OCI-LY3 (cell line): ENCODE measurements at regions not wholly inside any gene's neighbourhood (a gene's known extent, or its start where the extent isn't known, plus 50 kb on each side); places are given as distances from the start of the nearest gene placed in this dataset.

ENCODE experiments used
- H2AFZ ChIP-seq: fragments of 200-600, 300-600 bp; shearing (Covaris generic); 2 replicates; pipeline ENCODE4 v1.6.0; 2014; ENCODE audit warnings: antibody characterized with exemption, low read depth, low read length
- H3K27ac ChIP-seq: fragments of 200-600, 300-600 bp; sonication (generic); 2 replicates; pipeline ENCODE4 v1.5.1; 2014; ENCODE audit warnings: mild to moderate bottlenecking, low read length, moderate library complexity, mixed read lengths
- H3K27me3 ChIP-seq: fragments of 200-600, 300-600 bp; sonication (generic); 2 replicates; pipeline ENCODE4 v1.6.1; 2014; ENCODE audit warnings: low read depth, low read length, mixed read lengths
- H3K36me3 ChIP-seq: fragments of 200-600, 300-600 bp; sonication (generic); replicated peaks from 2 replicates; pipeline ENCODE3; 2014; ENCODE audit warnings: low read depth, low read length, mixed read lengths
- H3K4me1 ChIP-seq: fragments of 300-600, 200-600 bp; sonication (generic); 2 replicates; pipeline ENCODE4 v1.6.1; 2014; ENCODE audit warnings: low read length, mixed read lengths
- H3K4me2 ChIP-seq: fragments of 200-600, 300-600 bp; sonication (generic); 2 replicates; pipeline ENCODE4 v1.6.1; 2014; ENCODE audit warnings: low read length, mixed read lengths
- H3K4me3 ChIP-seq: fragments of 300-600, 200-600 bp; sonication (generic); 2 replicates; pipeline ENCODE4 v1.5.1; 2014; ENCODE audit warnings: antibody characterized with exemption, mild to moderate bottlenecking, low read length, moderate library complexity
- H3K79me2 ChIP-seq: fragments of 300-600, 200-600 bp; shearing (Covaris generic); 2 replicates; pipeline ENCODE4 v1.6.1; 2014; ENCODE audit warnings: mild to moderate bottlenecking, low read length, mixed read lengths
- H3K9ac ChIP-seq: fragments of 300-600, 200-600 bp; shearing (Covaris generic); 2 replicates; pipeline ENCODE4 v1.6.0; 2014; ENCODE audit warnings: mild to moderate bottlenecking, low read length, moderate library complexity
- H3K9me3 ChIP-seq: fragments of 200-600, 300-600 bp; shearing (Covaris generic); 2 replicates; pipeline ENCODE4 v1.6.1; 2014; ENCODE audit warnings: low read length, mixed read lengths; ENCODE audit not compliant: insufficient read depth
- H4K20me1 ChIP-seq: fragments of 200-600, 300-600 bp; sonication (generic); 2 replicates; pipeline ENCODE4 v1.6.1; 2016; ENCODE audit warnings: low read length, mixed read lengths; ENCODE audit not compliant: insufficient read depth
- CTCF ChIP-seq: fragments of 200-600, 300-600 bp; sonication (generic); IDR thresholded peaks from 2 replicates; pipeline ENCODE4 v1.5.1; 2014; ENCODE audit warnings: antibody characterized with exemption, low read length, low read depth
- EZH2phosphoT487 ChIP-seq: fragments of 200-600 bp; shearing (Covaris generic); IDR thresholded peaks from 2 replicates; pipeline ENCODE4 v1.6.1; 2018; ENCODE audit warnings: antibody characterized with exemption, mixed run types, low read depth

- Histone ChIP-seq H3K4me3 (no peak overlapping the region), H3K36me3 (no peaks in the 10 kb centered on the region), H3K79me2 (no peaks in the 10 kb centered on the region), H3K27ac (no peak overlapping the region), H2AFZ (no peak overlapping the region), H3K9me3 (no peaks in the 10 kb centered on the region), H4K20me1 (no peaks in the 10 kb centered on the region), H3K27me3 (no peaks in the 10 kb centered on the region), H3K9ac (no peak overlapping the region), H3K4me1 (no peaks in the 10 kb centered on the region), H3K4me2 (no peak overlapping the region)
- TF ChIP-seq CTCF (no peak), EZH2phosphoT487 (no peak)
These were observed 444.0 kb upstream of the AGTR1 start for GRCh38 chr3:148253713-148254112.

DNA sequence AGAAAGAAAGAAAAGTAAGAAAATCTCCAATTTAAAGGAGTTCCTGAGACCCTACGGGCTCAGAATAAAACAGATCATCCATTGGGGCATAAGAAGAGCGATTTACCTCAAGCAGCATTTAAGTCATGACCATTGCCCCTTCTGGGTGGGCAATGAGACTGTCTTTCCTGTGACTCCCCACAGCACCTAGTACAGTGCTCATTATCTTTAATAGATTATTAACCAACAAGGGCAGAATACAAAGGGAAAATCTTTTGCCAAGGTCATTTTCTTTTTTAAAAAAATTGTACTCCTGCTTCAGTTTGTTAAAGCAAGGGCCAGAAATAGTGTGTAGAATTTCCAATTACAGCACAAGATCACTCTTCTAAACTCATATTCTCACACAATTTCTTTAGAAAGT lies 443.3 kb upstream of the AGTR1 start:
- Histone ChIP-seq H4K20me1 (no peaks in the 10 kb centered on the region), H3K79me2 (no peaks in the 10 kb centered on the region), H3K36me3 (no peaks in the 10 kb centered on the region), H3K27ac (no peak overlapping the region), H3K9me3 (no peaks in the 10 kb centered on the region), H3K4me3 (no peak overlapping the region), H3K9ac (no peak overlapping the region), H3K27me3 (no peaks in the 10 kb centered on the region), H3K4me2 (no peak overlapping the region), H3K4me1 (no peaks in the 10 kb centered on the region), H2AFZ (no peak overlapping the region)
- TF ChIP-seq CTCF: no peak
- TF ChIP-seq EZH2phosphoT487: no peak

GRCh38 chr3:148255981-148256969 lies 441.4 kb upstream of the AGTR1 start:
- H3K9me3 ChIP-seq: no peaks in the 10 kb centered on the region; the same call in 1 of the 2 replicates
- H3K27ac ChIP-seq: no peak overlapping the region
- no peak overlapping the region for H3K4me2 ChIP-seq
- no peaks in the 10 kb centered on the region for H3K79me2 ChIP-seq
- no peaks in the 10 kb centered on the region for H4K20me1 ChIP-seq
- no peaks in the 10 kb centered on the region for H3K27me3 ChIP-seq
- H3K4me1 ChIP-seq: no peaks in the 10 kb centered on the region
- H3K4me3 ChIP-seq: no peak overlapping the region
- no peak overlapping the region for H2AFZ ChIP-seq
- H3K9ac ChIP-seq: no peak overlapping the region
- TF ChIP-seq CTCF (no peak), EZH2phosphoT487 (no peak)
- no peaks in the 10 kb centered on the region for H3K36me3 ChIP-seq

GRCh38 chr3:148262980-148263379 lies 434.7 kb upstream of the AGTR1 start:
- TF ChIP-seq EZH2phosphoT487: no peak
- TF ChIP-seq CTCF: no peak
- no peaks in the 10 kb centered on the region for H3K79me2 ChIP-seq
- H3K9me3 ChIP-seq: no peaks in the 10 kb centered on the region; the same call in 1 of the 2 replicates

More at GRCh38 chr3:148262980-148263379, 434.7 kb upstream of the AGTR1 start:
- Histone ChIP-seq H3K4me3 (no peak overlapping the region), H3K36me3 (no peaks in the 10 kb centered on the region), H3K27me3 (no peaks in the 10 kb centered on the region), H3K4me2 (no peak overlapping the region), H3K27ac (no peak overlapping the region), H2AFZ (no peak overlapping the region), H3K9ac (no peak overlapping the region), H4K20me1 (no peaks in the 10 kb centered on the region), H3K4me1 (no peaks in the 10 kb centered on the region)
